Germinal center (tissue), 1 donor: ENCODE measurements at regions not wholly inside any gene's neighbourhood (a gene's known extent, or its start where the extent isn't known, plus 50 kb on each side); places are given as distances from the start of the nearest gene placed in this dataset.

Experiments
- DNase-seq: peaks from one replicate; pipeline ENCODE4 v3.0.0; 2012; ENCODE audit warnings: mixed read lengths, low spot score

DNA sequence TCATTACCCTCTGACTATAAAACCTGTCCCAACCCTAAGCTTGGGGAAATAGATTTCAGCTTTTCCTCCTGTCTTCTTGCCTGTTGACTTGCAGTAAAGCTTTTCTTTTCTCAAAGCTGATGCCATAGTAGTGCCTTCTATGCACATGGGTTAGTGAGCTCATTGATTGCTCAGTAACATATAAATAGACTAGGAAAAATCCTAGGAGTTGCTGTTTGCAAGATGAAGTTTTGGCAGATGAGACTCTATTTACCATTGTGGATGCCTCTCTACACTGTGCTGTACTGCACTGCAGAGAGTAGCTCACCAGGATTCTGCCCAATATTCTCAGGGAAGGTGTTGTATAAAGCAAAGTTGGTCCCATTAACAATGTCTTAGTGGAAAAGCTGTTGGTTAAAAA, 262.7 kb upstream of the CD180 start:
- DNase-seq = no peak

DNA sequence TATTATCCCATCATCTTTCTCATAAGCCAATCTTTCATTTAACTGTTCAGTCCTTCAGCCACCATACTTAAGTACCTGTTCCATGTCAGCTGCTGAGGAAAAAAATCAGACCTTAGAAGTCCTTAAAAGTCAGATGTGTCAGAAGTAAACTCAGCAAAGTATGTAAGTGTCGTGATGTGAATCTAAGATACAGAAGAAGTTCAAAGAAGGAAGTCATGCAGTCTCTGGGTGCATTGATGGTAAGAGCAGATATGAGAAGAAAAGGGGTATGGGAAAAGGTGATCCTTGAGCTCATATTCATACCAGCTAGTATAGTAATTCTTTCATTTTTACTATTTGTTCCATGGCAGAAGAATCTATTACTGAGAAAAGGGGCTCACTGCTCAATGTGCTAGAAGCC, 259.4 kb upstream of the CD180 start:
- no peak for DNase-seq

DNA sequence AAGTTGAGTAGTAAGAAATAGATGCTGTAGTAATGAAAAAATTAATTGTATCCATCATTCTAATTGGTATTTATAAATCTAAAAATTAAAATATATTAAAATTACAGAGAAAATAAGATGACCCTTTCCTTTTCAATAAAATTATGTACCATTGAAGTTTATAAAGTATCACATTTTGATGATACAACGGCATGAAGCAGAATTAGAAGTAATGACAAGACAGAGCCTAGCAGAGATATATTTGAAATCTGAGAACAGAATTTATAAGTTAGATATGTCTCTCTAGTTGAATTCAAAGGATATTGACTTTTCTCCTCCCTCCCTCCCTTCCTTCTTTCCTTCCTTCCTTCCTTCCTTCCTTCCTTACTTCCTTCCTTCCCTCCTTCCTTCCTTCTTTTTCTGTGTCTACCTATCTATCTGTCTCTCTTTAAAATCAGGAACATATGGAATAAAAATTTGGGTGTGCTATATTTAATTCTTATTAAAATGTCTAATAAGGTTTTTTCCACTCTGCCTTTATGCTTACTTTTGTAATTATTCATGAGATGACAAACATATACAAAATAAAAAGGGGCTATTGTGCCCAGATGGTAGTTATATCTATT, 258.5 kb upstream of the CD180 start:
- DNase-seq = no peak

DNA sequence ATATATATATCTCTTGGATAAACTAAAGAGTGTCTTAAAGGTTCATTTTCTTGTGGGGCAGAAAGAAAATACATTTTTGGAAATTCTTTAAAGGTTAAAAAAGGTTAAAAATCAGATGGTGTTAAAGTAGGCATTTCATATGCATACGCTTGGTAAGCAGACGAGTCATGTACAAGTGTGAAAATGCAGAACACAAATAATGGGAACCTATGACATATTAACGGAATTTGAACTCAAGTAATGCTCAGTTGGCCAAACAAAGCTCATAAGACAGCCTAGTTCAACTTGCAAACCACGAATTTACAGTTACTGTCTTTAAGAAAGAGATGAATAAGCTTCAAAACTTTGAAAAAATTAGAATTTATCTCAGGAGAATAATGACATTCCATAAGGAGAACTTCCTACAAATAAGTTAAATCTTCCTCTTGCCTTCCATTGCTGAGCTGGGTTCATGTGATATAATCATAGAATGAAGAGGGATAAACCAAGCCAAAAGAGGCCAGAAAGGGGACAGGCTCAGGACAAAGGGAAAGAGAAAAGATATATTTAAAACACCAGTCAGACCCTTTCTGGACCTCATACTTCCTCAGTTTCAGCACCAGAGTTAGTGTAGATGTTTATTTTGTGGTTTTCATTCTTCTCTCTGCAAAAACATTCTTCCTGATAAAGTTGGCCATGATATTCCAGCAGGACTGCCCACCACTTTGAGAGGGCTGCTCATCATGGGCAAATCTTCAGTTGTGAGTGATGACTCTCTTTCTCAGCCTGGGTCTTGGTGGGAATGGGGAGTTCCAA, 256.7 kb upstream of the CD180 start:
- DNase-seq = no peak

DNA sequence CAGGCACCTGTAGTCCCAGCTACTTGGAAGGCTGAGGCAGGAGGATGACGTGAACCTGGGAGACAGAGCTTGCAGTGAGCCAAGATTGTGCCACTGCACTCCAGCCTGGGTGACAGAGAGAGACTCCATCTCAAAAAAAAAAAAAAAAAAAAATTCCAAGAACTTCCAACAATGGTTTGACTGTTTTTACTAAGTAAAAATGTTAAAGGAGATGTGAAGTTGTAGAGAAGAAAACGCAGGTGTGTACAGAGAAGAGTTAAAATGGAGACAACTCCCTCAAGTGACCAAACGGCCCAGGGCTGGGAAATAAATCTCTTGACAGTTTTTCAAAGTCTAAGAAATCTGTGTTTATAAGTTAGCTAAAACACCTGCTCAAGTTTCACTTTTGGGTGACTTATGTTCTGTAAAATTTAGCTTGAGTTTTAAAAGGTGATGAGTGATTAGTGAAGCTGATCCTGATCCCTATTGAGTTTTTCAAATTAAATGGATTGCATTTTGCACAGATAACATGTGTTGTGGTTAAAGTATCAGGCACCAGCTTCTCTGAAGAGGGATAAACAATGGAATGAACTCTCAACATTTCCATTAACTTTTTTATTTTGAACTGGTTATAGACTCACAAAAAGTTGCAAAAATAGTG, 255.2 kb upstream of the CD180 start:
- no peak for DNase-seq

DNA sequence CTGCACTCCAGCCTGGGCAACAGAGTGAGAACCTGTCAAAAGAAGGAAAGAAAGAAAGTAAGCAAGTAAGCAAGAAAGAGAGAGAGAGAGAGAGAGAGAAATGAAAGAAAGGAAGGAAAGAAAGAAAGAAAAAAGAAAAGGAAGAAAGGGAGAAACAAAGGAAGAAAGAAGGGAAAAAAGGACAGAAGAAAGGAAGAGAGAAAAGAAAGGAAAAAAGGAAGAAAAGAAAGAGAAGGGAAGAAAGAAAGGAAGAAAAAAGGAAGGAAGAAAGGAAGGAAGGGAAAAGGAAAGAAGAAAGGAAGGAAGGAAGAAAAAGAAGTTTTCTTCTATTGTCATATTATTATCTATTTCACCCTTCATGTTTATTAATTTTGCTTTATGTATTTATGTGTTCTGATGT, 251.1 kb upstream of the CD180 start:
- no peak for DNase-seq

DNA sequence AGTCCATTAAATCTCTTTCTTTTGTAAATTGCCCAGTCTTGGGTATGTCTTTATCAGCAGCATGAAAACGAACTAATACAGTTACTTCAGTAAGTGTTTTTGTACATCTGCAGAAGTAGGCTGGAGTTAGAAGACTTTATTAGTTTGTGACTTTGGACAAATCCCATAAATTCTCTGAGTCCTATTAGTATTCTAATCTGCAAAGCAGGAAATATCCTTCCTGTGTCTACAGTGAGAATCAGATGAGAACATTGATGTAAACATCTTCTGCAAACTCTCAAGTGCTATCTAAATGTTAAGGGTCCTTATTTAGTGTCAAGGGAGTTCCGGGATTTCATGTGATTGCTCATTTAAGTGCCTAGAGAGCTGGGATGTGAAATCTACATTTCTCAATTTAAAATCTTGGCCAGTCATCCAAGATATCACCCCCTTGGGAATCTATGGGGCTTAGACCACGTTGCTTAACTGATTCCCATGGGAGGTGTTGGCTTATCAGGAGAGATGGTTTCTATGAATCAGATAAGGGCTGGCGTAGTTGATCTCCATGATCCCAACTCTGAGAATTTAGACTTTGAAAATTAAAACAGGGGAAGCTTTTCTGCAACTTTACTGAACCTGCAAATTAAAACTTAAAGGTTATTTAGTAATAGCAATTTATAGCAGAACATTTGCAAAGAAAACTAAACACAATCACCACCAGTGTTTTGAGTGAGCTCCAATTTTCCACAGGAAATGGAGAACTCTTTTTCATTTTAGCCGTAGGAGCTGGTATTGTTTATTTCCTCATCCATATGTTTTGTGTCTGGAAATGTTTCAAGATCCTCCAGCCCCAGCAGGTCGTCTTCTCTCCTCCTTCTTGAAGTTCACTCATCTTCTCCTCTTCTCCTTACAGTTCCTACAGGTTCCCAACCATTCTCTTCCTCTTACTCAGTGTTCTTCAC, 241.6 kb upstream of the CD180 start:
- DNase-seq = no peak

DNA sequence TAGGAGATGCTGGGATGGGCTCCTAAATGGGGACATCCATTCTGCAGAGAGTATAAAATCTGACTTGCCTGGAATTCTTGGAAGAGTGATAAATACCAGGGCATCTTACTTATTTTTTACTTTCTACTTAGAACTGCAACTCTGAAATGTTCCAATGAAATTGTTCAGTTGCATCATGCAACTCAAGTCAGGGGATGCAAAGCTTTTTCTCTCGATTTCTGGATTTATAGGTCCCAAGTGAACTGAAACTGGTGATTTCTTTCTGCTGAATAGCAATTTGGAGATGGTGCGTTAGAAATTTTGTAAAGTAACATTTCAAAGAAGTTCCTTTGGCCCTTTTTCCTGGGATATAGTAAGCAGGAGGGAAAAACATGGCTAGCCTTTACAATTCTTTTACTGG, 238.4 kb upstream of the CD180 start:
- no peak for DNase-seq

DNA sequence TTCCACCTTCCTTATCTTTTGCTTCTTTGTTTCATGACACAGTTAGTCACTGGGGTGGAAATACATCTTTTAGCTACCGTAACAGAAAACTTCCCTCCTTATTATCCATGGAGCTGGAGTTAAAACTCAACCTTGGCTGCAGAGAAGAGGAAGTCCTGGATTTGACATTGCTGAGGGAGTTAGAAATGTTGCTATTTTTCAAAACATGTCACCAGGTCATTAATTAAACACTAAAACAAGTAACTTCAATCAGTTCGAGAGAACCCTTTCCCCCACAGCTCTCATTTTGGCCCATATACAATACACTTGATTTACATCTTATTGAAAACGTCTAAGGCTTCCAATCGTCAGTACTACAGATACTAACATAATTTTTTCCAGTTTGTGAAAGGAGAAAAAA, 237.9 kb upstream of the CD180 start:
- DNase-seq = no peak

DNA sequence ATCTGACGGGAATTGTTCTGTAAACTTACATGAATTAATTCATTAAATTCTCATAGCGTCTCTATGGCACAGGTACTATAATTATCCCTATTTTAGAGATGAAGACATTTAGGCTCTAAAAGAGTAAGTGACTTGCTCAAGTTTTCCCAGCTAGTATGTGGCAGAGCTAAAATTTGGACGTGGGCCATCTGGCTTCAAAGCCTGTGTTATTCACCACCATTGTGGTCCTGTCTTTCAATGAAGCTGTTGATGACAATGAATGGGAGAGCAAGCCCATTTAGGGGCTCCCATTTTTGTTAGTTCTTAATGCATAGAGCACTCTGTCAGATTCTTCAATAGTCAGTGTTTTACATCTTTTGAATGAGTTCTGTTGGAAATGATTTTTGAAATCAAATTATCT, 236.0 kb upstream of the CD180 start:
- DNase-seq = no peak

DNA sequence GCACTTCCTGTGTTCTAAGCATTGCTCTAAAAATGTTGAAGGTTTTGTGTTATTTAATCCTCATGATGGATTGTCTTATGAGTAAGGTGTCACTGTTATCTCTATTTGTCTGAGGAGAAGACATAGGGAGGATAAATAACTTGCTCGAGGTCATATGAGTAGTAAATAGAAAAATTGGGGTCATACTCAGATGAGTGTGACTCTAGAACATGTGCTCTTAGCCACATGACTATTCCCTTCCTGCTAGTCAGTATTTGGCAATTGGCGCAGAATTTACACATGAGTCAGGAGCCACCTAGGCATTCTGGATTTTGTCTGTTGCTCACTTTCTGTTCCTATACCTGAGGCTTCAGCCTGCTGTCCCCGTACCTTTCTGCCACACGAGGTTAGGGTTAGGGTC, 234.6 kb upstream of the CD180 start:
- DNase-seq = no peak

DNA sequence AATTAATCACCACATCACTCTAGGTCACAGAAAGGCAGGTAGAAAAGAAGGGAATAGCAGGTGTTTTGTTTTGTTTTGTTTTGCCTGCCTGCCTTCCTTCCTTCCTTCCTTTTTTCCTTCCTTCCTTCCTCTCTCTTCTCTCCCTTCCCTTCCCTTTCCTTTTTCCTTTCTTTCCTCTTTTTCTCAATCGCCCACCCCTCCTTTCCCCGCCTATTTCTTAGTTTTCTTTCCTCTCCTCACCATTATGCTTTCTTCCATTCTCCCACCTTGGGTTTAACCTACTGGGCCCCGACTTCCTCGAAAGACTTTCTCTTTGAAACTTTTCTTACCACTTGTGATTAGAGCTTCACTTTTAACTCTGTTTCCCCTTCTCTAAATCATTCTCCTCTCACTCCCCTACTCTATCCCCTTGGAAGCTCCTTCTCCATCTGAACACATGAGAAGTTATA, 231.3 kb upstream of the CD180 start:
- DNase-seq = no peak

DNA sequence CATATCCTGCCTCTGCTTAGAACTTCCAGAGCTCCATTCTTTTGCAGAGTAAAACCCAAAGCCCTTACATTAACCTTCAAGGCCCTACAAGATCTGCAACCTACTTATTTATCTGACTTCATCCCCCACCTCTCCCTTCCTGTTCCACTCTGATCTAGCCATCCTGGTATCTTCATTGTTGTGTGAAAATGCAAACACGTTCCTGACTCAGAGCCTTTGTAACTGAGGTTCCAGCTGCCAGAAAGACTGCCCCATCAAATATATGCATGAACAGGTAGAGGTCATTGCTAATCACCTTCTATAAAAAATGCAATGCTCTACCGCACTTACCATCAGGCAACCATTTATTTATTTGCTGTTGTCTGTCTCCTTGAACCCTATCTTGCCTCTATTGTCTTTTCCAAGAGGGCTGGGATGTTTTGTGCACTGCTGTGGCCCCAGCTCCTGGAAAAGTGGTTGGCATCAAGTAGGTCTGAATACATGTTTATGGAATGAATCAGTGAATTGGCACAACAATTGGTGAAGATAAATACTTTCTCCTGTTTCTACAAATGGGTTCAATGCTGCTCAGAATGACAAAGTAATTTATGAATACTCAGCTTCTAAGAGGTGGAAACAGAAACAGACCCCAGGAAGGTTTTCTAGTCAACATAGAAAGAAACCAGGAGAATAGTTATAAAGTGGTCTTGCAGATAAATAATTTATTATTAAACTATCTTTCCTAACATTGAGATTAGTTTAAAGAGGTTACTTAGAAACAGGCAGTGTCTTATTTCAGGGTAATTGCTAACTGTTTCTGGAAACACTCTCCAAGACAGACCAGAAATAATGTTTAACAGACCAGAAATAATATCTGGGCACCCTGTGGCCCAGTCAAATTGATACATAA, 230.6 kb upstream of the CD180 start:
- no peak for DNase-seq

DNA sequence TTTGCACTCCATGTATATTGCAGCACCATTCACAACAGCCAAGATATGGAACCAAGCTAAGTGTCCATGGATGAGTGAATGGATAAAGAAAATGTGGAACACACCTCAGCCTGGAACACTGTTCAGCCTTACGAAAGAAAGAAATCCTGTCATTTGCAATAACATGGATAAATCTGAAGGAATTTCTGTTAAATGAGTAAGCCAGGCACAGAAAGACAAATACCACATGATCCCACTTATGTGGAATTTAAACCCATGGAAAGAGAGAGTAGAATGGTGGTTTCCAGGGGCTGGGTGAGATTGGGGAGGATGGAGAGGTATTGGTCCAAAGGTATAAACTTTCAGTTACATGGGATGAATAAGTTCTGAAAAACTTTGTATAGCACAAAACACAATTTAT, 228.9 kb upstream of the CD180 start:
- DNase-seq = no peak

DNA sequence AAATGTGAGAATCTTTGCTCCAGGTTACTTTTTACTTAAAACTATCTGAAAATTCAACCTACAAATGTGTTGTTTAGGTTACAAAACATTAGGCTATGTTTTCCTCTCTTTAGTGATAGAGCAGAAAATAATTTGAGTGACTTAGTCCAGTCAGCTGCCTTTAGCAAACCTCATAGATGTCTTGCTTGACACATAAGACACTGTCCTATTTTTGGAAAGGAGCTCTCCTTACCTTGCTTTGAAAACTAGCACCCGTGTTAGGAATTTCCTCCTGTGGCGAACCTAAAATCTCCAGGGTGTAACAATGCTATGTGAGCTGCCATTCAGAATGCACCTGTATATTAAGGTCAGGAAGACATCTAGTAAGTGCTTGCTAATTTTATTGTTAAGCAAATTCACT, 221.2 kb upstream of the CD180 start:
- no peak for DNase-seq

DNA sequence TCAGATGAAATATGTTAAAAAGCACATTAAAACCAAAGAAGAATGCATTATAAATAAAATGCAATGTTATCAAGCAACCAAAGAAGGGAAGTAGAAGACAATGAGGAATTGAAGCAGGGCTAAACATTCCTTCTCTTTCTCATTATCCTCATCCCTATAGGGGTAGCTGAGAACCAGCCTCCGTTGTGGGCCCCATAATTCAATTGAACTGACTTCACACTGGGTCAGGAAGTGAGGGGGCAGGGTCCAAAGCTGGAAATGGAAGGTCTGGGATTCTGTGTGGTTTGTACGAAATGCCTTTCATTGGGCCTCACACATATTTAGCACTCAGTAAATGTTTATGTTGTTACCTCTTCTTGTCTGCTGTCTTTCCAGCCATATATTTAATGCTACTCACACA, 220.4 kb upstream of the CD180 start:
- DNase-seq = no peak

DNA sequence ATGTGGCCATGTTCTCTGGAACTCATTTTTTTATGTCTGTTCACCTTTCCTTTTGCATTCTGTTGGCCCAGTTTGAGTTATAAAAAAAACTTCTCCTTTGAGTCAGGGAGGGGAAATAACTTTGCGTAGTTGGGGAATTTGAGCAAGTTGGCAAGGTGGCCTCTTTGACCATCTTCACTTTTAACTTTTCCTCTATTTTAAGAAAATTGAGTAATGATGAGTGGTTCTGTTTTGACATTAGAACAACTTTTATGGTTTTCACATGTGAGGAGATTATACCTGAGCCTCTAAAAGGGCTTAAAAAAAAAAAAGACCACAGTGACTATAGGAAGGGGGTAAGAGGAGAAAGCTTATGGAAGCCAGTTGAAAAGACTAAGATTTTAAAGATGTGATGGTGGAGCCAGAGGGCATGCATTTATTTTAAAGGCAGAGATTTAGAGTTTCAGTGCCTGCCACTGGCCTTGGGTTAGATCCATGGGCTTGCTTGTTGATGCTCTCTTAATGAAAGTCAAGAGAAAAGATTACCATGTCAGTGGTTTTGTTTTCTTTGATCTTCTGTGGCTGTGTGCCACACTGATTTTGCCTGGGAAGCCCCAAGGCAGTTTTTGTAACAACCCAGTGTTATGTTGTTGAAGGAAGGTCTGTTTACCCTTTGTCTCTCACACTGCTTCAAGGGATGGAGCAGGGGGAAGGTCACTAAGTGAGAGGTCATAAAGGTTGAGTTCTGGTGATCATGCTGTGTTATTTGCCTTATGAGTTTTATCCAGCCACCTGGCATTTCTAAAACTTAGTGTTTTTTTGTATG, 219.7 kb upstream of the CD180 start:
- no peak for DNase-seq

DNA sequence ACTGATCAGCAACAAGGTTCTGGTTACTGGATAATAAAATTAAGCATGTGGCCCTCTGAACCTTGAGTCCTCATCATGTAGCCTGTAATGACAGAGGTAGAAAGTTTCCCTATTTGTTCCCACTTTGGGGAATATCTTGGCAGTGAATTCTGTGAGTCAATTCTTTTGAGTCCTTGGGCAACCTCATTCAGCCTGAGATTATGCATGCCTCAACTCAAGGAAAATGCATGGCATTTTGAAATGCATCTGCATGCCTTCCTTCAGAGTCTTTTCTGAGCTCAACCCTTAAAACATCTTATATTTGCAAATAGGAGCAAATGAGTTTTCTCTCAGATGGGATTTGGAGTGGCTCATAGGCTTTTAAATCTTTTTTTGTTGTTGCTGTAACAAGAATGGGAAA, 218.1 kb upstream of the CD180 start:
- no peak for DNase-seq

DNA sequence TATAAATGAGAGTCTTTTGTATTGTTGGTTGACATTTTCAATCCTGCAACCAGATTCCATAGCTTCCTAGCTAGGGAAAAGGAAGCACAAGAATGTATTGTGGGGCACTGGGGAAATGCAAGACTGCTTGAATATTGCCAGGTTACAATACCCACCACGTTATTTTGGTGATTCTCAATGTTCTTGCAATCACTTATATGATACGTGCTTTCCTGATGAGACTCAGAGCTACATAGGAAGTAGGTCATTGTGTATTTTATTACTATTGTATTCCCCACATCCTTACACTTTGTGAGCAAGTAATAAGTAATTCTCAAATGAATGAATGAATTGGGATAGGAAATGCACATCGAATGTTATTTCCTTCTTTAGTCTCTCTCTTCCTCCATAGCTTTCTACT, 217.1 kb upstream of the CD180 start:
- DNase-seq = no peak

DNA sequence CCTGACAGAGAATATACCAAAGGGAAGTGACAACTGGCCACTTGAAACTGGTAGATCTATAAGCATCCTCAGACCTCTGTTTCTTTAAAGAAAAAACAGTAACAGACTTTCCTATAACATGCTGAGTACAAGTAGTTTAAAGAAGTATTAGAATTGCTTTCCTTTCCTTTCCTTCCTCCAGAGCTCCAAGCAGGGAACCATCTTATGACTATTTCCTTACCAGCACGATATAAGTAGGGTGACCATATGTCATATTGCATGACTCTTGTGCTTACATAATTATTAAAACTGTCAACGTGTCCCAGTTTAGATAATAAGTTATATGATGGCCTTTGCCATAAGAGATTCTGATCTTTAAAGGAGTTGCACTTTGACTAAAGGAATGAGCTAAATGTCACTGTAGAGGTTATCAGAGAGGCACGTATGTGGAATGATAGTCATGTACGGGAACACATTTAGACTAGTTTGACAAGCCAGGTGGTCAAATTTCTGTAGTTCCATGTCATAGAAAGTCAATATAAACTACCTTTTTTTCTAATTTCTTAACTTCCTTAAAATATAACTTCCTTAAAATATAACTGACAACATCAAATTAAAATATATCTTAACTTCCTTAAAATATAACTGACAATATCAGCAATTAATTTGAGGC, 212.7 kb upstream of the CD180 start:
- no peak for DNase-seq
